ENCODE measurements at regions not wholly inside any gene's neighbourhood (a gene's known extent, or its start where the extent isn't known, plus 50 kb on each side); places are given as distances from the start of the nearest gene placed in this dataset.

DNA sequence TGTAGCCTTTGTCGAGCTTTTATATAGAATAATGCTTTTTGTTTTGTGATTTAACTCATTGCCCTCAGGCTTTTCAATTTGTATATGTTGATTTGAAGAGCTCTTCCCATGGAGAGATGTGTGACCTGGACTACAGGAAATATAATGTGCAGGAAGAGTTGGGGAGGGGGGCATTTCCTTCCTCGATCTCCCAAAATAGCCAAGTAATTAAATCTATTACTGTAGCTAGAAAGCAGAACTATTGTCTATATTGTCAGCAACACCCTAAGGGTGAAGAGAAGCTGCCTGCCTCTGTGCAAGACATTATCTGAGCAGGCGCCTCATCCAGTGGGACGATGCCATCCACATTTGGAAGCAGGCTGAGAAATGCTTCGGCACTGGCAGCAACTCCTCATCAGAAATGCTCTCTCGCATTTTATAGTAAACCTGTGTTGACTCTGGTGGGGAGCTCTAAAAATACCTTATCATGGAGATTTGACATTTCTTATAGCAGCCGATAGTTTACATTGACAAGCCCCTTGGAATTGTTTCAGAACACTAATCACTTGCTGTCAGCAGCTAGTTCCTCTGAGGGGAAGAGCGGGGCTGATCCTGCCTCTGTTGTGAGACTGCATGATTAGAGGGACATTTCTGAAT is 392.5 kb upstream of the RGS6 start:
- TF ChIP-seq, protein P1, sequence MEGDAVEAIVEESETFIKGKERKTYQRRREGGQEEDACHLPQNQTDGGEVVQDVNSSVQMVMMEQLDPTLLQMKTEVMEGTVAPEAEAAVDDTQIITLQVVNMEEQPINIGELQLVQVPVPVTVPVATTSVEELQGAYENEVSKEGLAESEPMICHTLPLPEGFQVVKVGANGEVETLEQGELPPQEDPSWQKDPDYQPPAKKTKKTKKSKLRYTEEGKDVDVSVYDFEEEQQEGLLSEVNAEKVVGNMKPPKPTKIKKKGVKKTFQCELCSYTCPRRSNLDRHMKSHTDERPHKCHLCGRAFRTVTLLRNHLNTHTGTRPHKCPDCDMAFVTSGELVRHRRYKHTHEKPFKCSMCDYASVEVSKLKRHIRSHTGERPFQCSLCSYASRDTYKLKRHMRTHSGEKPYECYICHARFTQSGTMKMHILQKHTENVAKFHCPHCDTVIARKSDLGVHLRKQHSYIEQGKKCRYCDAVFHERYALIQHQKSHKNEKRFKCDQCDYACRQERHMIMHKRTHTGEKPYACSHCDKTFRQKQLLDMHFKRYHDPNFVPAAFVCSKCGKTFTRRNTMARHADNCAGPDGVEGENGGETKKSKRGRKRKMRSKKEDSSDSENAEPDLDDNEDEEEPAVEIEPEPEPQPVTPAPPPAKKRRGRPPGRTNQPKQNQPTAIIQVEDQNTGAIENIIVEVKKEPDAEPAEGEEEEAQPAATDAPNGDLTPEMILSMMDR (conservative IDR thresholded peaks at IDR 0.05; ENCODE audit: low read length): no peak
- TF ChIP-seq EZH2phosphoT487 (IDR thresholded peaks at IDR 0.05; ENCODE audit: borderline replicate concordance): no peak

Data from Loucy (cell line).